H54 (cell line): ENCODE measurements at regions not wholly inside any gene's neighbourhood (a gene's known extent, or its start where the extent isn't known, plus 50 kb on each side); places are given as distances from the start of the nearest gene placed in this dataset.

Source experiments
- DNase-seq: peaks from one replicate; pipeline ENCODE4 v3.0.0; 2011; ENCODE audit warnings: low spot score, mixed read lengths; ENCODE audit not compliant: insufficient read length
- FAIRE-seq: peaks from 3 replicates; lab custom pipeline; 2011; peaks lifted over from hg19 to GRCh38; lab: Jason Lieb, UNC
- POLR2A ChIP-seq: IDR thresholded peaks from 2 replicates; pipeline ENCODE4 v1.6.1; 2011; ENCODE audit warnings: low read depth, mild to moderate bottlenecking, low read length

DNA sequence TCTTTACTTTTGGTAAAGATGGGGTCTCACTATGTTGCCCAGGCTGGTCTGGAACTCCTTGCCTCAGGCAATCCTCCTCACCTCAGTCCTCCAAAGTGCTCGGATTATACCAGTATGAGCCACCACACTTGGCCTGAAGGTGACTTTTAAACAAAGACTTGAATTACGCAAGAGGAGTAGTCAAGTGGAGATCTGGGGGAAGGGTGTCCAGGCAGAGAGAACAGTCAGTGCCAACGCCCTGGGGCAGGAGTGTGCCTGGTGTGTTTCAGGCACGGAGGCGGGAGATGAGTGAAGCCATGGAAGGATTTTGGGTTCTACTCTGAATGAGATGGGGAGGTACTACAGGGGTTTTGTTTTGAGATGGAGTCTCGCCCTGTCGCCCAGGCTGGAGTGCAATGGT lies 82.6 kb upstream of the NPTX2 start:
- no peak for TF ChIP-seq POLR2A
- FAIRE-seq, result no peak
- DNase-seq, result no peak

DNA sequence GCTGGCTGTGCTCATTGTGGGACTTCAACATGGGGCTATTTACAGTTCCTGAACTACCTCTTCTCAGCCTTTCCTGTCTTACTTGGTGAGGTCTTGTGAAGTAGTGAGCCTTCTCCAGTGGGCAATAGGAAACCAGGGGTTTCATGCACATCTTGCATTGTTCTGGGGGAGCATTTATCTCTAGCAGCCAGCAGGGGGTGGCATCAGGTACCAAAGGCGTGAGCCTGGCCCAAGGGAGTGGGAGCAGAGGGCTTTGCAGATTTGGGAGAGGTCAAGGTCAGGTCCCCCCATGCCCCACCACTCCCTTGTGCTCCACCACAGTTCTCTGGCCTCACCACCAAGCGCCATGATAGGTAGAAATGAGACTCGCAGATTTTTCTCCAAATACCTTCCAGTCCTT lies 85.4 kb upstream of the NPTX2 start:
- TF ChIP-seq POLR2A, result no peak
- FAIRE-seq (no peak), DNase-seq (no peak)

DNA sequence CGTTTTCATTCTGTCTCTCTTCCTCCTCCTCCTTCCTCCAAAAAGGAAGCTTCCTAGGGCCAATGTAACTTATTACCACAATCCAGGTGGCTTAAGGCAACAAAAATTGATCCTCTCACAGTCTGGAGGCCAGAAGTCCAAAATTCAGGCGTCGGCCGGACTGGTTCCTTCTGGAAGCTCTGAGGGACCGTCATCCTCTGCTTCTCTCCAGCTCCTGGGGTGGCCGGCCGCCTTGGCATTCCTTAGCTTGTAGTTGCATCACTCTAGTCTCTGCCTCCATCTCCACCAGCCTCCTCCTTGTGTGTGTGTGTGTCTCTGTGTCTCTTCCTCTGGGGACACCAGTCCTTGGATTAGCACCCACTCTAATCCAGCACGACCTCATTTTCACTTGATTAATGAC lies 89.0 kb upstream of the NPTX2 start:
- DNase-seq (no peak), FAIRE-seq (no peak)
- no peak for TF ChIP-seq POLR2A

DNA sequence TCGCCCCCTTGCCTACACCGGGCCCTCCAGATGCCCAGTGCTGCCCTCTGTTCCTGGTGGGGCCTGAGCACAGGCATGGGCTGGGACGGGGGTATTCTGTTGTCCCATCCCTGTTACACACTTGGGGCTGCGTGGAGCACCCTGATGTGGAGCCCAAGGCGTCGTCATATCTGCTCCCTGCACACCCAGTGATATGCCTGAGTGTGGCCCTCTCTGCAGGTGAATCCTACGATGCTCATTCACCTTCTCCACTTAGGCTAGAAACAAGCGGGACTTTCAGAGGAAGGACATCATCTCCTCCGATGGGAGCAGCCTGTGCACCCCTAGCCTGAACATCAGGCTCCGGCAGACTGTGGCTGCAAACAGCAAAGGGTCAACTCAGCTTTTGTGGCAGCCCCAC lies 91.0 kb upstream of the NPTX2 start:
- FAIRE-seq, result no peak
- TF ChIP-seq POLR2A, result no peak

DNA sequence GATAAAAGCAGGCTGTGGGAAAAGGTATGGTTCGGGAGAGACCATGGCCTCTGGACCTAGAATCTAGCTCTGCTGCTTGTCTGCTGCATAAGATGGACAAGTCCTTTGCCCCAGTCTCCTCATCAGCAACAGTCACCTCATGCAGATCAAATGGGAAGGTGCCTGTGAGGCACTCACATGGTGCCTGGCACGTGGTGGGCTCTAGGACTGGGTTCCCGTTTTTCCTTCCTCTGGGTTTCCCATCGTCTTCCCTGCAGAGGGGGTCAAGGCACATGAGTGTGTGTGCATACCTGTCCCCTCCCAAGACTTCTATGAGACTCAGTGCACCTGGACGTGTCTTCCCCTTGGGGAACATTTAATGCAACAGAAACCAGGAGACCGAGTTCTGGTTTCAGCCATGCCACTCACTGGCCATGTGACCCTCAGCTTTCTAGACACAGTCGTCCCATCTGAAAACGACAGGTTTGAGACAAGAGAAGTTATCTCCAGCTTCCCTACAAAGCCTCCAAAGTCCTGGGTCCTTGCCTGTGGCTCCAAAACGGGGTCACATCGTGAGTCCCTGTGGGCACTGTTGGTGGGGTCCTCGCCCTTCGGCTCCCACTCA lies 95.9 kb upstream of the NPTX2 start:
- TF ChIP-seq POLR2A, result no peak
- FAIRE-seq, result no peak
- no peak for DNase-seq

More for the DNA sequence above, 91.0 kb upstream of the NPTX2 start:
- DNase-seq, result no peak

DNA sequence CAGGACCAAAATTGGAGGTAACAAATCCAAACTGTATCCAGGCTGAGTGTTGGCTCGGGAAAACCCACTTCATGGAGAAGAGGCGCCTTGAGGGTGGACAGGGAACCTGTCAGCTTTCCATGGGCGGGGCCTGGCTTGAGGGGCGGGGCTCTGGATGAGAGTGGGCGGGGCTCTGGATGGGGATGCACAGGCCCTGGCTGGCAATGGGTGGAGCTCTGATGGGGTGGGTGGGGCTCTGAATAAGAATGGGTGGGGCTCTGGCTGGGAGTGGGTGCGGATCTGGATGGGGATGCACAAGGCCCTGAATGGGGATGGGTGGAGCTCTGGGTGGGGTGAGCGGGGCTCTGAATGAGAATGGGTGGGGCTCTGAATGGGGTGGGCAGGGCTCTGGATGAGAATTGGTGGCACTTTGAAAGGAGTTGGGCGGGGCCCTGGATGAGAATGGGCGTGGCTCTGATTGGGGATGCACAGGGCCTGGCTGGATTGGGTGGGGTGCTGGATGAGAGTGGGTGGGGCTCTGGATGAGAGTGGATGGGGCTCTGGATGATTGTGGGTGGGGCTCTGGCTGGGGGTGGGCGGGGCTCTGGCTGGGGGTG lies 96.6 kb upstream of the NPTX2 start:
- DNase-seq (peak; percentile 19), FAIRE-seq (no peak)
- TF ChIP-seq POLR2A, result no peak

DNA sequence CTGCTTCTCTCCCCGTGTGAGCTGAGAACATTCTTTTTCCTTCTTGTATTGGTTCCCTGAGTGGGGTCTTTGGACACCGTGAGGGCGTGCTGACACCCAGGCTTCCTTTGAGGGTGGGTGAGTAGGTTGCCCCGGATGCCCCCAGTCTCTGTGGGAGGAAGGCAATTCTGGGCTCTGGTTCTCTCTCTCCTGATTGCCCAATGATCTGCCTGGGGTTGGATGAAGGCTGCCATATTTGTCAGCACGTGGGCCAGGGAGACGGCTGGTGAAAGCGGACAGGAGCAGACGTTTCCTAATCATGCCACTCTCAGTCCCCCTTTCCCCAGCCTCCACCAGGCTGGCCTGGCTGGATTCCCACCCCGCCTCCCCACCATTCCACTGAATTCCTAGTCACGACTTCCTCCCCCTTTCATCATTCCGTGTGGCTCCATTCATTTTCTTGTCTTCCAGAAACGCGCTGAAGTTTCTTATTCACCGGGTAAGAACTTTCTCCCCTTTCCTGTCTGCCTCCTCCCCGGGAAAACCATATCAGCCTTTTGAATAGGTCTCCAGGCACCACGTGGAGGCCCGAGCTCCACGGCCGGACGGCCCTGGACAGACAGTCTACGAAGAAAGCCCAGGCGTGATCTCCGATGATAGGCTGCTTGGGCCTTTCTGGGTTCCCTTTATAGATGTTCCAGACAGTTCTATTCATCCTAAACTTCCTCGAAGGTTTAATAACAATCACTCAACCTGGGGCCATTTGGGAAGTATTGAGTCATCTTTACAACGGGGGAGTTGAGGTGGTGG lies 98.7 kb upstream of the NPTX2 start:
- FAIRE-seq, result no peak
- no peak for DNase-seq
- TF ChIP-seq POLR2A, result no peak

DNA sequence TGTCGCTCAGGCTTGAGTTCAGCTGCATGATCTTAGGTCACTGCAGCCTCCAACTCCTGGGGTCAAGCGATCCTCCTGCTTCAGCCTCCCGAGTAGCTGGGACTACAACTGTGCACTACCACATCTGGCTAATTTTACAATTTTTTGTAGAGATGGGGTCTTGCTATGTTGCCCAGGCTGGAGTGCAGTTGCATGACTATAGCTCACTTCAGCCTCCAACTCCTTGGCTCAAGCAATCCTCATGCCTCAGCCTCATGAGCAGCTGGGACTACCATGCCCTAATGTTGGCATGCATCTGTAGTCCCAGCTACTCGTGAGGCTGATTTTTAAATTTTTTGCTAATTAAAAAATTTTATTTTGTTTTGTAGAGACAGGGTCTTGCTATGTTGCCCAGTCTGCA lies 101.9 kb upstream of the NPTX2 start:
- TF ChIP-seq POLR2A, result no peak
- FAIRE-seq (no peak), DNase-seq (no peak)

DNA sequence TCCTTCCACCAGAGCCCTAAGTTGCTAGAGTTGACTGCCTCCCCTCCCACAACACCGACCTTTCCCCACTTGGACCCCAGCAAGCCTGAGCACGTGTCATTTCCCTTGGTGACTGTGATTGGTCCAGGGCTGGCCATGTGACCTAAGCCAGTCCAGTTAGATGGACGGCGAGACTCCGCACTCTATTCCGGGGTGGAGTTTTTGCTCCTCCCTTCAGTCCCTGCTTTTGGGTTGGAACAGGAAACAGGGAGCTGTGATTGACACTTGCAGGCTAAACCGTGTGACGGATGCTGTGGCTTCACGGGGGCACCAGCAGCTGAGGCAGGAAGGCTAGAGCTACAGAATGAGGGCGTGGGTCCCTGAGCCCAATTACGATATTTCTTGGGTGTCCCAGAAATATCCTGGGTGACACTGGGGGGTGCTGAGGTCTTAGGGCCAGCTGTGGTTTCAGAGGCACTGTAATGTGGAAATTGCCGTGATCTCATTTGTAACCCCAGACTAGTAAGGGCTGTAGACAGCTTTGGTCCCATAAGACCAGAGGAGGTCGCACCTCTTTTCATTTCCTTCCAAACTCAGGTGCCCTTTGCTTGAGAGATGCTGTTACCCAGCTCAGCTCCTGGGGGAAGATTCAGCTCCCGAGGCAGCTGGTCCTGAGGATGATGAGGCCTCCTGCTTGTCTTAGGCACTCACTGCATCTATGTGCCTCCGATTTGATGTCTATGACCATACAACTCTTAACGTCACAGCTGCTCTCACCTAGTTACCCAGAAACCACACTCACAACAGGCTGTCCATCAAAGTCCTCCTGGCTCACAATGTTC lies 102.7 kb upstream of the NPTX2 start:
- no peak for FAIRE-seq
- no peak for DNase-seq
- no peak for TF ChIP-seq POLR2A

DNA sequence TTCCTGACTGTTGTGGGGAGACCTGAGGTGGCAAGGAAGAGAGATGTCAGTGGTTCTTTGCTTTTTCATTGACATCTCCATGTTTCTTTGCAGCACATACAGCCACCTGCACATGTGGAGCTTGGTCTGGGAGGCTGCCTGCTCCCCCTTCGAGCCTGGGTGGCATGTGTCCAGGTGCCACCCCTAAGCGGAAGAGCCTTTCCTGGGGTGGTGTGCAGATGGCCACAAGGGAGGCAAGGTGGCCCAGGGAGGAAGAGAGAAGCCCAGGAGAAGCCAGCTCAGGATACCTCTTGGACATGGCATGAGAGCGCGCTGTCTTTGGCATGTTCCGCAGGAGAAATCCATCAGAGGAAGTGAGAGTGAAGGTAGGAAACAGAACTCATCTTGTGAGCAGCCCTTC lies 105.9 kb upstream of the NPTX2 start:
- FAIRE-seq (no peak), DNase-seq (no peak)
- TF ChIP-seq POLR2A, result no peak

DNA sequence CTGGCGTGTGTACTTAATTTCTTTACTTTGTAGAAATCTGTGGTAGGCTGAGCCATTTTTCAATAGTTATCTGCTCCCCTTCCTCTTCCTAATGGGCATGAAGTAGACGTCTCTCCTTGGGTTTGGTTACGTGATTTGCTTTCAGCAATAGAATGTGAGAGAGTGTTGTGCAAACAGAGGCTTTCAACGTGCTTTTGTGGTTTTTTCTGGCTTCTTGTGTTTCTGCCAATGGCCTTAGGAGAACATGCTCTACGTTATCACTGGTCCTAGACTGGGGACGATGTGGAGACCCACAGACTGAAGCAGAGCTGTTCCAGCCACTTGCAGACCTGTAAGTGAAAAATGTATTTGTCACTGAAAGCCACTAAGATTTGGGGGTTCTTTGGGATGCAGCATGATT lies 107.2 kb upstream of the NPTX2 start:
- FAIRE-seq (no peak), DNase-seq (no peak)
- TF ChIP-seq POLR2A, result no peak

DNA sequence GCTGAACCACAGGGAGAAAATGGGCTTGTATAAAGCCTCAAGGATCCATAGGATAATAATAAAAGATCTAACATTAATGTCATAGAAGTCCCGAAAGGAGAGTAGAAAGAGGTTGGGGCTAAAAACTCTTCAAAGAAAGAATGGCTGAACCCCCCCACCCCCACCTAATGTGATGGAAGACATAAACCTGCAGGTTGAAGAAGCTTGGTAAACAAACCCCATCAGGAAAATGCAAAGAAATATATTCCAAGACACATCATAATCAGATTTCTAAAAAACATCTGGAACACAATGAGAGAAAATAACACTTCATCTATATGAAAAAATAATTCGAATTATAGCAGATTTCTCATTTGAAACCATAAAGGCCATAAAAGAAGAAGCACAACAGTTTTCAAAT lies 105.6 kb upstream of the BAIAP2L1 start:
- no peak for DNase-seq
- no peak for TF ChIP-seq POLR2A
- no peak for FAIRE-seq

DNA sequence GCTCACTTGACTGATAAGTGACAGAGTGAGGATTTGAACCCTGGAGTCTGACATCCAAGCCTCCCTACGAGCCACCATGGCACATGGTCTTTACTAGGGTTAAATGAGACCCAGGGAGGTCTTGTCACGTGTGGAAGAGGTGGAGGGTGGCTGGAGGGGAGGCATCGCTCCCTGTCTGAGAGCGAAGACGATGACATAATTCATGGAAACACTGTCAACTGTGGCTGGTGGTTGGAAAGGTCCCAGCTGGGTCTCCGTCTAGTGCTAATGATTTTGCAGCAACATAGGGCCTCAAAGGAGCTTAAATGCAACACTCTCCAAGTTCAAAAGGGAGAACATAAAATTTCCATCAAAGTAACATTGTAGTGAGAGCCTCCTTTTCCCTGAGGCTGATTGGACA lies 99.9 kb upstream of the BAIAP2L1 start:
- DNase-seq, result no peak
- FAIRE-seq, result no peak
- TF ChIP-seq POLR2A, result no peak

DNA sequence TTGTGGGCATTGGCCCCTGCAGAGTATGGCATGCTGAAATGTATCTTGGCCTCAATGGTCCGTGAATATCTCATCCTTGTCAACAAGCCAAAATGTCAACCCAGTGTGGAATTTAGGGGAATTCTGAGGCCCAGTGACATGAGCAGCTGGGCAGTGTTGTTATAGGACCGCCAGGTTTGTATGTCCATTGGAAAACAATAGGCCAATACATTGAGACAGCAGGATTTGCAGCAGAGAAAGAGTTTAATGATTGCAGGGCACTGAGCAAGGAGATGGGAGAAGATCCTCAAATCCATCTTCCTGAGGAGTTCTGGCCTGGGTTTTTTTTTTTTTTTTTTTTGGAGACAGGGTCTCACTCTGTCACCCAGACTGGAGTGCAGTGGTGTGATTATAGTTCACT lies 95.7 kb upstream of the BAIAP2L1 start:
- no peak for TF ChIP-seq POLR2A
- no peak for DNase-seq
- FAIRE-seq, result no peak
